Liver (tissue), 8 donors: ENCODE measurements at regions not wholly inside any gene's neighbourhood (a gene's known extent, or its start where the extent isn't known, plus 50 kb on each side); places are given as distances from the start of the nearest gene placed in this dataset.

Experiments used
- DNase-seq: peaks from one replicate; pipeline ENCODE4 v3.0.0-alpha.2; 2017; ENCODE audit warnings: low spot score
- H3K27ac ChIP-seq, 2 donors: one replicate each; pipeline ENCODE4 v1.7.0; 2013; ENCODE audit warnings: inconsistent platforms in 2 of 2, low read length in 2 of 2, control low read depth in 1 of 2, low read depth in 1 of 2, mild to moderate bottlenecking in 1 of 2
- H3K27me3 ChIP-seq, 4 donors: one replicate each; pipeline versions ENCODE4 v1.6.1 to v1.7.0; 2013; ENCODE audit warnings: low read length in 3 of 4, inconsistent platforms in 1 of 4, mild to moderate bottlenecking in 1 of 4, moderate library complexity in 1 of 4; ENCODE audit not compliant: control insufficient read depth in 4 of 4, insufficient read depth in 4 of 4
- H3K36me3 ChIP-seq, 4 donors: one replicate each; pipeline versions ENCODE4 v1.6.1 to v1.7.0; 2013; ENCODE audit warnings: low read length in 3 of 4, mild to moderate bottlenecking in 3 of 4, low read depth in 1 of 4, moderate library complexity in 1 of 4; ENCODE audit not compliant: control insufficient read depth in 4 of 4, insufficient read depth in 3 of 4
- H3K4me1 ChIP-seq, 4 donors: one replicate each; pipeline versions ENCODE4 v1.6.1 to v1.7.0; 2013; ENCODE audit warnings: low read length in 3 of 4, mild to moderate bottlenecking in 3 of 4, moderate library complexity in 1 of 4; ENCODE audit not compliant: control insufficient read depth in 4 of 4, insufficient read depth in 4 of 4
- H3K4me3 ChIP-seq, 3 donors: one replicate each; pipeline versions ENCODE4 v1.6.1 to v1.7.0; 2013; ENCODE audit warnings: low read length in 3 of 3, control low read depth in 1 of 3, low read depth in 1 of 3, mild to moderate bottlenecking in 1 of 3
- H3K9ac ChIP-seq, 2 donors: one replicate each; pipeline ENCODE4 v1.7.0; 2013; ENCODE audit warnings: low read length in 2 of 2, mild to moderate bottlenecking in 2 of 2, moderate library complexity in 2 of 2, control low read depth in 1 of 2, low read depth in 1 of 2
- H3K9me3 ChIP-seq, 4 donors: one replicate each; pipeline versions ENCODE4 v1.6.1 to v1.7.0; 2013; ENCODE audit warnings: low read length in 3 of 4; ENCODE audit not compliant: control insufficient read depth in 4 of 4
- EGR1 ChIP-seq, 2 donors: IDR thresholded peaks; 2 replicates each; pipeline ENCODE4 v1.6.1; 2016 to 2018; ENCODE audit warnings: antibody characterized with exemption in 2 of 2, low read depth in 2 of 2
- FOXA1 ChIP-seq: IDR thresholded peaks from 2 replicates; pipeline ENCODE4 v1.6.1; 2016; ENCODE audit warnings: antibody characterized with exemption
- FOXA2 ChIP-seq: IDR thresholded peaks from 2 replicates; pipeline ENCODE4 v1.6.1; 2016; ENCODE audit warnings: antibody characterized with exemption
- GABPA ChIP-seq, 2 donors: IDR thresholded peaks in 1 of 2; conservative IDR thresholded peaks in 1 of 2; 2 replicates each; pipeline ENCODE4 v1.6.1; 2016; ENCODE audit warnings: antibody characterized with exemption in 2 of 2, mild to moderate bottlenecking in 1 of 2, moderate library complexity in 1 of 2
- HNF4A ChIP-seq, 2 donors: conservative IDR thresholded peaks; 2 replicates each; pipeline ENCODE4 v1.6.1; 2016; ENCODE audit warnings: antibody characterized with exemption in 2 of 2, mild to moderate bottlenecking in 2 of 2
- HNF4G ChIP-seq: IDR thresholded peaks from 2 replicates; pipeline ENCODE4 v1.6.1; 2016; ENCODE audit warnings: antibody characterized with exemption
- JUND ChIP-seq, 2 donors: IDR thresholded peaks; 2 replicates each; pipeline ENCODE4 v1.6.1; 2016; ENCODE audit warnings: antibody characterized with exemption in 2 of 2
- NR2F2 ChIP-seq: IDR thresholded peaks from 2 replicates; pipeline ENCODE4 v1.6.1; 2016; ENCODE audit warnings: antibody characterized with exemption
- RAD21 ChIP-seq, 2 donors: IDR thresholded peaks; 2 replicates each; pipeline ENCODE4 v1.6.1; 2016; ENCODE audit warnings: antibody characterized with exemption in 2 of 2, mild to moderate bottlenecking in 2 of 2
- RXRA ChIP-seq, 2 donors: IDR thresholded peaks; 2 replicates each; pipeline ENCODE4 v1.6.1; 2017 to 2018; ENCODE audit warnings: antibody characterized with exemption in 2 of 2, mild to moderate bottlenecking in 1 of 2
- SP1 ChIP-seq: IDR thresholded peaks from 2 replicates; pipeline ENCODE4 v1.6.1; 2018; ENCODE audit warnings: antibody characterized with exemption, mild to moderate bottlenecking
- TAF1 ChIP-seq: conservative IDR thresholded peaks from 2 replicates; pipeline ENCODE4 v1.6.1; 2016; ENCODE audit warnings: antibody characterized with exemption, mild to moderate bottlenecking
- YY1 ChIP-seq: IDR thresholded peaks from 2 replicates; pipeline ENCODE4 v1.6.1; 2016; ENCODE audit warnings: antibody characterized with exemption, mild to moderate bottlenecking
- WGBS: extraction: QIAGEN DNeasy Blood & Tissue Kit; methylation state at CpG from one replicate; pipeline ENCODE4 v1.1.7; 2013; 5-methylcytosine and 5-hydroxymethylcytosine counted together
- TF ChIP-seq, protein P1 (sequence below): IDR thresholded peaks from 2 replicates; pipeline ENCODE4 v1.6.1; 2016; ENCODE audit warnings: antibody characterized with exemption
- TF ChIP-seq, protein P2 (sequence below): IDR thresholded peaks from 2 replicates; pipeline ENCODE4 v1.6.1; 2016; ENCODE audit warnings: antibody characterized with exemption
- TF ChIP-seq, protein P3 (sequence below): fragments of 150-350 bp; IDR thresholded peaks from 2 replicates; pipeline ENCODE4 v1.5.1; 2017; ENCODE audit warnings: improper control_type of control experiment, low read depth, low read length; ENCODE audit not compliant: missing input control
- TF ChIP-seq, protein P4 (sequence below): IDR thresholded peaks from 2 replicates; pipeline ENCODE4 v1.6.1; 2016; ENCODE audit warnings: antibody characterized with exemption
- TF ChIP-seq, protein P5 (sequence below): IDR thresholded peaks from 2 replicates; pipeline ENCODE4 v1.6.1; 2016; ENCODE audit warnings: antibody characterized with exemption, mild to moderate bottlenecking
- donor health status: healthy.
- donor health status: healthy.
- donor health status: healthy.
- donor health status: healthy.
- donor health status: healthy.

DNA sequence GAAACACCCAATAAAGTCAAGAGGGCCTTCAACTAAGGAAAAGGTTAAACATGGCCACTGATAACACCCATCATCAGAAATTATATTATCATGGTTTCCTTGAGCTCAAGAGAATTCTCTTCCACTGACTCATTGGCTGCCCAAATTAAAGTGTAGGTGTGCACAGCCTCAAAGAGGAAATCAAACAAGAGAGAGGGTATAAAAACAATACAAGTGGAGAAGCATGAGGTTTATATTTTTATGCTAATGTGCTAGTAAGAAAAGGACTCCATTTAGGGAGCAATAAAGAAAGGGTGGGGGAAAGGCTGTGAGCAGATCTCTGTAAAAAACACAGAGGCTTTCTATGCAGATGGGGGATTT, 168.8 kb upstream of the VRK2 start:
- Histone ChIP-seq H3K9me3 (no peaks in the 10 kb centered on the region), H3K27ac (no peak overlapping the region), H3K36me3 (no peaks in the 10 kb centered on the region), H3K4me1 (no peaks in the 10 kb centered on the region), H3K4me3 (no peak overlapping the region), H3K9ac (no peak overlapping the region), H3K27me3 (no peaks in the 10 kb centered on the region)
- DNase-seq: no peak
- TF ChIP-seq HNF4A (conservative IDR thresholded peaks at IDR 0.05) (no peak), SP1 (no peak), TAF1 (no peak), RXRA (IDR thresholded peaks at IDR 0.05) (no peak), FOXA2 (no peak), FOXA1 (no peak), RAD21 (IDR thresholded peaks at IDR 0.05) (no peak), EGR1 (IDR thresholded peaks at IDR 0.05; ENCODE audit: low read depth in 2 of 2) (no peak), YY1 (no peak)
- TF ChIP-seq, protein P1, sequence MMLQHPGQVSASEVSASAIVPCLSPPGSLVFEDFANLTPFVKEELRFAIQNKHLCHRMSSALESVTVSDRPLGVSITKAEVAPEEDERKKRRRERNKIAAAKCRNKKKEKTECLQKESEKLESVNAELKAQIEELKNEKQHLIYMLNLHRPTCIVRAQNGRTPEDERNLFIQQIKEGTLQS: no peak
- TF ChIP-seq, protein P2, sequence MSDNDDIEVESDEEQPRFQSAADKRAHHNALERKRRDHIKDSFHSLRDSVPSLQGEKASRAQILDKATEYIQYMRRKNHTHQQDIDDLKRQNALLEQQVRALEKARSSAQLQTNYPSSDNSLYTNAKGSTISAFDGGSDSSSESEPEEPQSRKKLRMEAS: no peak
- TF ChIP-seq, protein P3, sequence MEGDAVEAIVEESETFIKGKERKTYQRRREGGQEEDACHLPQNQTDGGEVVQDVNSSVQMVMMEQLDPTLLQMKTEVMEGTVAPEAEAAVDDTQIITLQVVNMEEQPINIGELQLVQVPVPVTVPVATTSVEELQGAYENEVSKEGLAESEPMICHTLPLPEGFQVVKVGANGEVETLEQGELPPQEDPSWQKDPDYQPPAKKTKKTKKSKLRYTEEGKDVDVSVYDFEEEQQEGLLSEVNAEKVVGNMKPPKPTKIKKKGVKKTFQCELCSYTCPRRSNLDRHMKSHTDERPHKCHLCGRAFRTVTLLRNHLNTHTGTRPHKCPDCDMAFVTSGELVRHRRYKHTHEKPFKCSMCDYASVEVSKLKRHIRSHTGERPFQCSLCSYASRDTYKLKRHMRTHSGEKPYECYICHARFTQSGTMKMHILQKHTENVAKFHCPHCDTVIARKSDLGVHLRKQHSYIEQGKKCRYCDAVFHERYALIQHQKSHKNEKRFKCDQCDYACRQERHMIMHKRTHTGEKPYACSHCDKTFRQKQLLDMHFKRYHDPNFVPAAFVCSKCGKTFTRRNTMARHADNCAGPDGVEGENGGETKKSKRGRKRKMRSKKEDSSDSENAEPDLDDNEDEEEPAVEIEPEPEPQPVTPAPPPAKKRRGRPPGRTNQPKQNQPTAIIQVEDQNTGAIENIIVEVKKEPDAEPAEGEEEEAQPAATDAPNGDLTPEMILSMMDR: no peak
- TF ChIP-seq, protein P4, sequence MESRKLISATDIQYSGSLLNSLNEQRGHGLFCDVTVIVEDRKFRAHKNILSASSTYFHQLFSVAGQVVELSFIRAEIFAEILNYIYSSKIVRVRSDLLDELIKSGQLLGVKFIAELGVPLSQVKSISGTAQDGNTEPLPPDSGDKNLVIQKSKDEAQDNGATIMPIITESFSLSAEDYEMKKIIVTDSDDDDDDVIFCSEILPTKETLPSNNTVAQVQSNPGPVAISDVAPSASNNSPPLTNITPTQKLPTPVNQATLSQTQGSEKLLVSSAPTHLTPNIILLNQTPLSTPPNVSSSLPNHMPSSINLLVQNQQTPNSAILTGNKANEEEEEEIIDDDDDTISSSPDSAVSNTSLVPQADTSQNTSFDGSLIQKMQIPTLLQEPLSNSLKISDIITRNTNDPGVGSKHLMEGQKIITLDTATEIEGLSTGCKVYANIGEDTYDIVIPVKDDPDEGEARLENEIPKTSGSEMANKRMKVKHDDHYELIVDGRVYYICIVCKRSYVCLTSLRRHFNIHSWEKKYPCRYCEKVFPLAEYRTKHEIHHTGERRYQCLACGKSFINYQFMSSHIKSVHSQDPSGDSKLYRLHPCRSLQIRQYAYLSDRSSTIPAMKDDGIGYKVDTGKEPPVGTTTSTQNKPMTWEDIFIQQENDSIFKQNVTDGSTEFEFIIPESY: no peak

DNA sequence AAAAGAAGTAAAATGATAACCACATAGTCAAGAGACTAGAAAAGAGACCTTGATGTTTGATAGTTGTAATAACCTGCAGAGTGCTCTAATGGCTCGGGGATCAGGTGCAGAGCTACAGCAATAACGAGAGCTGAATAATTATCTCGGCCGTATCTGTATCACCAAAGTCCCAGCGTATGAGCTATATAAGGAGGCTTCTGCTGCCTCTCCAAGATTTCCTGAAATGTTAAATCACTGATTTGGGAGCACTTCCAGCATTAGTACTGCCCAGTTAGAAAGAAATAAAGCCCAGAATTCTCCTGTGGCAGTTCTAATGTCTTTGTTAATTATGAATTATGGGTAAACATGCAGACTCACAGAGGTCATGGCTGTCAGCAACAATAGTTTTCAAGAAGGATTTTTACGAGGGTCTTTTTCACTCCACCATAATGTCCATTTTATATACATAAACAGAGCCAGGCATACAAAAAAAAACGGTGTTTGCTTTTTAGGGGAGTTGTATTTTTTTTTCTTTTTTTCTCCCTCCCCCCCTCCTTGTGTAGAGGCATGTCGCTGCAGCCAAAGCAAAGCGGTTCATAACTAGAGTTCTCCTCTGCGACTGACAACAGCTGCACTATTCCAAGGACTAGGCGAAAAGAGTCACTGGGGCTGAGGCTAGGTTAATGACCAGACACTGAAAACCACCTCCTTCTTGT, 168.3 kb upstream of the VRK2 start:
- WGBS: 84% methylated on average over 11 of the region's 11 CpGs
- Histone ChIP-seq H3K9ac (no peak overlapping the region), H3K4me1 (no peaks in the 10 kb centered on the region), H3K36me3 (no peaks in the 10 kb centered on the region), H3K9me3 (no peaks in the 10 kb centered on the region), H3K27me3 (no peaks in the 10 kb centered on the region), H3K27ac (no peak overlapping the region), H3K4me3 (no peak overlapping the region)
- TF ChIP-seq, protein P2: no peak
- TF ChIP-seq HNF4A (conservative IDR thresholded peaks at IDR 0.05) (no peak), NR2F2 (no peak), FOXA2 (no peak), SP1 (no peak), EGR1 (IDR thresholded peaks at IDR 0.05; ENCODE audit: low read depth in 2 of 2) (no peak), GABPA (IDR thresholded peaks at IDR 0.05 in 1 of 2, conservative IDR thresholded peaks at IDR 0.05 in 1 of 2) (no peak), TAF1 (no peak), HNF4G (no peak), RAD21 (IDR thresholded peaks at IDR 0.05) (no peak), JUND (IDR thresholded peaks at IDR 0.05) (no peak)
- TF ChIP-seq, protein P4: no peak
- TF ChIP-seq, protein P5, sequence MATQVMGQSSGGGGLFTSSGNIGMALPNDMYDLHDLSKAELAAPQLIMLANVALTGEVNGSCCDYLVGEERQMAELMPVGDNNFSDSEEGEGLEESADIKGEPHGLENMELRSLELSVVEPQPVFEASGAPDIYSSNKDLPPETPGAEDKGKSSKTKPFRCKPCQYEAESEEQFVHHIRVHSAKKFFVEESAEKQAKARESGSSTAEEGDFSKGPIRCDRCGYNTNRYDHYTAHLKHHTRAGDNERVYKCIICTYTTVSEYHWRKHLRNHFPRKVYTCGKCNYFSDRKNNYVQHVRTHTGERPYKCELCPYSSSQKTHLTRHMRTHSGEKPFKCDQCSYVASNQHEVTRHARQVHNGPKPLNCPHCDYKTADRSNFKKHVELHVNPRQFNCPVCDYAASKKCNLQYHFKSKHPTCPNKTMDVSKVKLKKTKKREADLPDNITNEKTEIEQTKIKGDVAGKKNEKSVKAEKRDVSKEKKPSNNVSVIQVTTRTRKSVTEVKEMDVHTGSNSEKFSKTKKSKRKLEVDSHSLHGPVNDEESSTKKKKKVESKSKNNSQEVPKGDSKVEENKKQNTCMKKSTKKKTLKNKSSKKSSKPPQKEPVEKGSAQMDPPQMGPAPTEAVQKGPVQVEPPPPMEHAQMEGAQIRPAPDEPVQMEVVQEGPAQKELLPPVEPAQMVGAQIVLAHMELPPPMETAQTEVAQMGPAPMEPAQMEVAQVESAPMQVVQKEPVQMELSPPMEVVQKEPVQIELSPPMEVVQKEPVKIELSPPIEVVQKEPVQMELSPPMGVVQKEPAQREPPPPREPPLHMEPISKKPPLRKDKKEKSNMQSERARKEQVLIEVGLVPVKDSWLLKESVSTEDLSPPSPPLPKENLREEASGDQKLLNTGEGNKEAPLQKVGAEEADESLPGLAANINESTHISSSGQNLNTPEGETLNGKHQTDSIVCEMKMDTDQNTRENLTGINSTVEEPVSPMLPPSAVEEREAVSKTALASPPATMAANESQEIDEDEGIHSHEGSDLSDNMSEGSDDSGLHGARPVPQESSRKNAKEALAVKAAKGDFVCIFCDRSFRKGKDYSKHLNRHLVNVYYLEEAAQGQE: no peak
- DNase-seq: no peak
